HG03432 (cell line): ENCODE measurements at regions not wholly inside any gene's neighbourhood (a gene's known extent, or its start where the extent isn't known, plus 50 kb on each side); places are given as distances from the start of the nearest gene placed in this dataset.

Experiments used
- ATAC-seq: cut with Tn5 transposase; IDR thresholded peaks from one replicate; pipeline ENCODE4 v1.9.1; 2021; ENCODE audit warnings: mild to moderate bottlenecking, moderate library complexity; ENCODE audit not compliant: unreplicated experiment

- no peak for ATAC-seq
These were observed 56.6 kb downstream of the HLA-G start for GRCh38 chr6:29884261-29884660.

- ATAC-seq, result no peak
These were observed 55.6 kb upstream of the HLA-A start for GRCh38 chr6:29886701-29887100.

- ATAC-seq, result peak; percentile 54
These were observed 55.0 kb upstream of the HLA-A start for GRCh38 chr6:29887330-29887818.

- ATAC-seq, result peak; percentile 68
These were observed 54.2 kb upstream of the HLA-A start for GRCh38 chr6:29887819-29888776.
